Nephron (organoid): ENCODE measurements at regions not wholly inside any gene's neighbourhood (a gene's known extent, or its start where the extent isn't known, plus 50 kb on each side); places are given as distances from the start of the nearest gene placed in this dataset.

ENCODE experiments used
- H3K27ac Mint-ChIP-seq, 3 experiments: 2 replicates each; pipeline ENCODE4 v1.8.0; 2020; ENCODE audit warnings: mixed read lengths in 3 of 3, mild to moderate bottlenecking in 2 of 3, moderate library complexity in 1 of 3
- H3K27me3 Mint-ChIP-seq: 2 replicates; pipeline ENCODE4 v1.8.0; 2021; ENCODE audit warnings: low read depth, mild to moderate bottlenecking, moderate library complexity, mixed read lengths
- H3K36me3 Mint-ChIP-seq: 2 replicates; pipeline ENCODE4 v1.8.0; 2020; ENCODE audit warnings: low read depth, mixed read lengths
- H3K4me1 Mint-ChIP-seq: 2 replicates; pipeline ENCODE4 v1.8.0; 2020; ENCODE audit warnings: mixed read lengths
- H3K4me3 Mint-ChIP-seq, 3 experiments: 2 replicates each; pipeline ENCODE4 v1.8.0; 2020; ENCODE audit warnings: mild to moderate bottlenecking in 3 of 3, mixed read lengths in 3 of 3, moderate library complexity in 2 of 3
- H3K9me3 Mint-ChIP-seq: 2 replicates; pipeline ENCODE4 v1.8.0; 2020; ENCODE audit warnings: mixed read lengths
- TF ChIP-seq, protein P1 (sequence below), 3 experiments: fragments of 200-600 bp; sonication (generic); IDR thresholded peaks; one replicate each; pipeline ENCODE4 v1.5.0; 2021; ENCODE audit warnings: antibody characterized with exemption in 3 of 3; ENCODE audit not compliant: unreplicated experiment in 3 of 3

GRCh38 chr5:106822851-106823250, 847.9 kb downstream of the EFNA5 start:
- TF ChIP-seq, protein P1, sequence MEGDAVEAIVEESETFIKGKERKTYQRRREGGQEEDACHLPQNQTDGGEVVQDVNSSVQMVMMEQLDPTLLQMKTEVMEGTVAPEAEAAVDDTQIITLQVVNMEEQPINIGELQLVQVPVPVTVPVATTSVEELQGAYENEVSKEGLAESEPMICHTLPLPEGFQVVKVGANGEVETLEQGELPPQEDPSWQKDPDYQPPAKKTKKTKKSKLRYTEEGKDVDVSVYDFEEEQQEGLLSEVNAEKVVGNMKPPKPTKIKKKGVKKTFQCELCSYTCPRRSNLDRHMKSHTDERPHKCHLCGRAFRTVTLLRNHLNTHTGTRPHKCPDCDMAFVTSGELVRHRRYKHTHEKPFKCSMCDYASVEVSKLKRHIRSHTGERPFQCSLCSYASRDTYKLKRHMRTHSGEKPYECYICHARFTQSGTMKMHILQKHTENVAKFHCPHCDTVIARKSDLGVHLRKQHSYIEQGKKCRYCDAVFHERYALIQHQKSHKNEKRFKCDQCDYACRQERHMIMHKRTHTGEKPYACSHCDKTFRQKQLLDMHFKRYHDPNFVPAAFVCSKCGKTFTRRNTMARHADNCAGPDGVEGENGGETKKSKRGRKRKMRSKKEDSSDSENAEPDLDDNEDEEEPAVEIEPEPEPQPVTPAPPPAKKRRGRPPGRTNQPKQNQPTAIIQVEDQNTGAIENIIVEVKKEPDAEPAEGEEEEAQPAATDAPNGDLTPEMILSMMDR (IDR thresholded peaks at IDR 0.05; ENCODE audit: unreplicated experiment in 3 of 3) = no peak
- H3K27ac Mint-ChIP-seq = no peak overlapping the region
- peaks cover 4% of the 10 kb centered on the region for H3K4me1 Mint-ChIP-seq
- H3K36me3 Mint-ChIP-seq = no peaks in the 10 kb centered on the region
- H3K9me3 Mint-ChIP-seq = no peaks in the 10 kb centered on the region
- H3K27me3 Mint-ChIP-seq = no peaks in the 10 kb centered on the region
- no peak overlapping the region for H3K4me3 Mint-ChIP-seq

- Mint-ChIP-seq H3K27me3 (no peaks in the 10 kb centered on the region), H3K4me3 (no peak overlapping the region), H3K27ac (no peak overlapping the region), H3K36me3 (no peaks in the 10 kb centered on the region), H3K9me3 (no peaks in the 10 kb centered on the region), H3K4me1 (no peaks in the 10 kb centered on the region)
- TF ChIP-seq, protein P1 (IDR thresholded peaks at IDR 0.05; ENCODE audit: unreplicated experiment in 3 of 3) = no peak
These were observed 852.2 kb downstream of the EFNA5 start for GRCh38 chr5:106818552-106818951.

GRCh38 chr5:106814961-106815360, 855.8 kb downstream of the EFNA5 start:
- H3K4me3 Mint-ChIP-seq = no peak overlapping the region

DNA sequence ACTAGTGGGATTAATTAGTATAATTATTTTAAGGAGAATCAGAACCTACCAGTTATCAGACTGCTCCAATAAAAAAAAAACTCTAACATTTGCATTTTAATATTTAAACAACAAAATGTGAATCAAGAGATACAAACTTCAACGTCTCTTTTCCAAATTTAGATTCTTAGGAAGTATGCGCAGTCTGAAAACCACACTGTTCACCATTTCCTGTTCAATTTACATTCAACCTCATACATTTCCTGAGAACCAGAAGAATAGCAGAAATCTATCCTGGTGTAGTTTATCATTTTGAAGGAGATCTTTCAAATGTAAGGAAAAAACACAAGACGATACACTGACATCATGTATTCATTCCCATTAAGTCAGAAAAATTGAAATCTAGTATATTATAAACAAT, 869.2 kb downstream of the EFNA5 start:
- H3K27me3 Mint-ChIP-seq = peaks cover 3% of the 10 kb centered on the region
- H3K36me3 Mint-ChIP-seq = no peaks in the 10 kb centered on the region
- H3K27ac Mint-ChIP-seq = no peak overlapping the region
- H3K4me1 Mint-ChIP-seq = no peaks in the 10 kb centered on the region
- no peak overlapping the region for H3K4me3 Mint-ChIP-seq
- no peaks in the 10 kb centered on the region for H3K9me3 Mint-ChIP-seq
- TF ChIP-seq, protein P1 (IDR thresholded peaks at IDR 0.05; ENCODE audit: unreplicated experiment in 3 of 3) = no peak

More at GRCh38 chr5:106814961-106815360, 855.8 kb downstream of the EFNA5 start:
- Mint-ChIP-seq H3K9me3 (peaks cover 2% of the 10 kb centered on the region), H3K27me3 (no peaks in the 10 kb centered on the region), H3K36me3 (no peaks in the 10 kb centered on the region), H3K4me1 (no peaks in the 10 kb centered on the region), H3K27ac (no peak overlapping the region)
- TF ChIP-seq, protein P1 (IDR thresholded peaks at IDR 0.05; ENCODE audit: unreplicated experiment in 3 of 3) = no peak

DNA sequence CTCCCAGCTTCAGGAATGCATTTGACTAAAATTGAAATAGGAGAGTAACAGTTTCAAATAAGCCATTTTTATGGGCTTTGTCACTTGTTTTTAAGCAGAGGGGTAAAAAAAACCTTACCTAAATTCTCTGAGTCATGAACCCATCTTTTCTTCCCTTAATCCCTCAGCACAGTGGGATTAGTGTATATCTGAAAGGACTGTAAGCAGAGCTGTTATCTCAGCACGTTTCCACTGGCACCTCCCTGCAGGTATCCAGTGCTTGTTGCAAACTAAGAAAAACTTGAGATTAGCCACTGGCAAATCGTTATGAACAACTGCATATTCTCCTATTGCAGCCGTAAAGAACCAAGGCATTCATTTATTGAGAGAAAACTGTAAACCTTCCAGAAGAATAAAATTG, 872.7 kb downstream of the EFNA5 start:
- no peaks in the 10 kb centered on the region for H3K4me1 Mint-ChIP-seq
- no peaks in the 10 kb centered on the region for H3K36me3 Mint-ChIP-seq

DNA sequence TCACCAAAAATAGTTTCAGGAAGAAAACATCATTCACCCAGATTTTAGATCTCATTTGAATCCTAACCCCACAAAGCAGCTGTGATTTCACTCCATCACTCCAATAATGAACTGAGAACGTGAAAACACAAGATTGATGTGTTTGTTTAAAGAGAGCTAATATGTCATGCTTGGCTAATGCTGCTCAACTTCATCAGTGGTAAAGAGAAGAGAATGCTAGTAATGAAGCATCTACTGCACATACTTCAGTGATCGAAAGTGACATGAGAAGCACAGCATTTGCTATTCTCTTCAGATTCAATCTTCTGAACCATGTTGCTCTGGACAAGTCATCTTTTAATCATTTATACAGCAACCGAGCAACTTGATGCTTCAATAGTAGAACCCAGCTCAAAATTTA, 874.7 kb downstream of the EFNA5 start:
- Mint-ChIP-seq H3K9me3 (no peaks in the 10 kb centered on the region), H3K4me1 (no peaks in the 10 kb centered on the region), H3K36me3 (no peaks in the 10 kb centered on the region), H3K27me3 (peaks cover 3% of the 10 kb centered on the region), H3K4me3 (no peak overlapping the region), H3K27ac (no peak overlapping the region)
- TF ChIP-seq, protein P1 (IDR thresholded peaks at IDR 0.05; ENCODE audit: unreplicated experiment in 3 of 3) = no peak

More for the DNA sequence above, 872.7 kb downstream of the EFNA5 start:
- Mint-ChIP-seq H3K27me3 (peaks cover 3% of the 10 kb centered on the region), H3K27ac (no peak overlapping the region), H3K9me3 (no peaks in the 10 kb centered on the region), H3K4me3 (no peak overlapping the region)
- TF ChIP-seq, protein P1 (IDR thresholded peaks at IDR 0.05; ENCODE audit: unreplicated experiment in 3 of 3) = no peak
